ENCODE measurements at regions not wholly inside any gene's neighbourhood (a gene's known extent, or its start where the extent isn't known, plus 50 kb on each side); places are given as distances from the start of the nearest gene placed in this dataset.

DNA sequence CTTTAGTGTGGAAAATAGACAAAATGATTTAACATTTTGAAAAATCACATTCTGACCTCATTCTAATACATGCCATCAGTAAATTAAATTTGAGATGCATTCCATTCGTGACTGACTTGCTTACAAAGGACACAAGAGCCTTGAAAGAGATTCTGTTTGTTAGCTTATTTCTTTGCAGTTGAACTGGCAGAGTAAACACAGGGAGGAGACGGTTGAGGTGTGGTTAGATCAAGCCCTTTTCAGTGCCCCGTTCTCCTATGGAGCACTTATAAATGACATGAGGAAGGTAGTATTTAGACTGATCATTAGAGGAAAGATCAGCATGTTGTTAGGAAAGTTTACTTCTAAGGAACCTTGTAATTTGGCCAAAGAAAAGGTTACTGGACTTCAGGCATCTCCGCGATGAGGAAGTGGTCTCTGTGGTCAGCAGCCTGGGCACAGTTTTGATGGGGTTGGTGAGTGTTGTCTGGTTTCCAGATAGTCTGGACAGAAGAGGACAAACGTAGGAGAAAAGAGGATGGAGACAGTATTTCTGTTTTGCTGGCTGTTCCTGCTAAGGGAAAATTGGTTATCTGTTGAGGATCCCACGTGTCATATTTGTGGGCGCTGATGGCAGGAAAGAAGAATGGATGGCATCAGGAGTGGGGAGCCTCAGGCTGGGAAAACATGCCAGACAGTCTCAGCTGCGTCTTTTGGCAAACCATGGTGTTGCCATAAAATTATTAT, 328.9 kb upstream of the TBL1XR1 start:
- no peak for DNase-seq (ENCODE audit: low read depth in 2 of 2, low spot score in 1 of 2)

DNA sequence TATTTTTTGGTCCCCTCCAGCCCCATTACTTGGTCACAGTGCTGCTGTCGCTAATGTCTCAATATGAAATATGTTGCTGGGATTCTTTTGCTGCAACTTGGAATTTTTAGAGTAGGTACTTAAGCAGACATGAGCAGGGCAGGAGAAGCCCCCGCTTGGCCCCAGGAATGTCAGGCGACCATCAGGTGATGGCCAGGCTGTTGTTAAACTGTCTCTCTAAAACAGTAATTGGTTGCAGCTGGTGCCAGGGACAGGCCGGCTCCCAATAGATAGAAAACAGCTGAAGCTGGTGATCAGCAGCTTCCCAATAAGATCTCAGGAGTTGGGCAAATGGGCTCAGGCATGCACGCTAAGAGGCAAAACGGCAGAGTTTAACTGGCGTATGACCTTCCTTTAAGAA, 329.9 kb upstream of the TBL1XR1 start:
- DNase-seq (ENCODE audit: low read depth in 2 of 2, low spot score in 1 of 2): no peak

DNA sequence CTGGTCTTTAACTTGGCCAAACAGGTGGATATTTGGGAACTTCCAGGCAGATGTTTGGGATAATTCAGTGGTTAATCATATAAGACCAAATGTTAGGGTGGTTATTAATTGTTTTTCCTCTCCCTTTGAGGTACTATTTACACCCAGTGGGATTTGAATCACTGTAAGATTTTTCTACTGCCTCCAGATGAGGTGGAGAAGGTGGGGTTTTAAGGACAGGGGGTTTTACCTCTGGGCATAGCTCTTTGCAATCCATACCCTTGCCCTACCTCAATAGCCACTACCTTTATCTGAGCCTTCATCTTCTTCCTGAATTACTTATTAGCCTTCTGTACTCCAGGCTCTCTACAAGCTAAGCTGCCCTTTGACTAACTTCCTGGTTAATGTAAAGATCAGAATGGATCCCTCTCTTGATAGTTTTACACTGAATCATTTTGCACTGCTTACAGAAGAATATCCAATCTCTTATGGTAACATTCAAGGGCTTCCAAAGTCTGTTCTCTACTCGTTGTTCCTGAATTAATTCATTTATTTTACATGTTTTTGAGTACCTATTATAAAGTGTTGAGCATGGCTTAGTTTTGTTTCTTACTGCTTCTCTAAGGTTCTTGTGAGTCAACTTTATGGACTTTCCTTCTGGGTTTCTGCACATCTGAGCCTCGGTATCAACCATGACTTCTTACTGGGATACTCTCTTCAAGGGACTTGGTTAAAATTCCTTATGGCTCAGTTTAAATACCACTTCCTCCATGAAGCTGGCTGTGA, 331.2 kb upstream of the TBL1XR1 start:
- DNase-seq (ENCODE audit: low read depth in 2 of 2, low spot score in 1 of 2): no peak

DNA sequence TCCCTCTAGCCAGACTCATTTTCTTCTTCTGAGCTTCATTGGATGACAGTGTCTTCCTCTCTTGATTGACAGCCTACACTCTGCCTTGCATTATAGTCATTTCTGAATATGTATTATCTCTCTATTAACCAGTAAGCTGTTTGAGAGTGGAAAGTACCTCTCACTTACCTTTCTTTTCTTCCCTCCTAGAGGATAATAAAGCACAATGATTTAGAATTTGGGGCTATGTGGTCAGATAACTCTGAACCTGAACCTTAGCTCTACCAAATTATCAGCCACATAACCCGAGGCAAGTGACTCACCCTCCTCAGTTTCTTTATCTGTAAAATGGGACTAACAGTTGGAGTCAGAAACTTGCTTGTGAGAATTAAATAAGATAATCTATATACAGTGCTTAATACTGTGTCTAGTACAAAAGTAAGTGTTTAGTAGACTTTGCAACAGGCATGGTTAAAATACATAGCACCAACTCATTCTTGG, 331.8 kb upstream of the TBL1XR1 start:
- DNase-seq (ENCODE audit: low read depth in 2 of 2, low spot score in 1 of 2): no peak

DNA sequence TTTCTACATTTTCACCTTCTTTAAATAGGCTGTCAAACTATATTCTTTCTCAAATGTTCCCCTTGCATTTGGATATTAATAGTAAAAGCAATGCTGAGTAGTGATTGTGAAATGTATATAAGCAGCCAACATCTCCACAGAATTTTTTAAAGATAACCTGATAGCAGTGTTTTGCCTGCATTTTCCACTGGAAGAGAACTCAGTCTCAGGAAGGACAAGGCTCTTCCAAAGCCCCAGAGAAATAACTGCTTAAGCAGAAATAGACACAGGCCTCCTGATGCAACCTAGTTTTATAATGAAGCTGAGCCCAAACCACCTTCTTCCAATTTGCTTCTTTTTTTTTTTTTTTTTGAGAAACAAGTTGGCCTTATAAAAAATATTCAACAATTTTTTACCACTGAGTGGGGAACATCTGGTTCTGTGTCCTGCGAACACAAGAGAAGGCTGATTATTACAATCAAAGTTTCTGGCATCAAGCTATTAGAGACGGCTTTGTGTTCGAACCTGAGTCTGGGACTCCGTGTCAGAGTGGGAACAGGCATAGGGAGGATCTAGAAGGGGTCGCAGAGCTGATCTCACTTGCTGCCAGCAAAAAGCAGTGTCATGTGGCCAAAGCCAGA, 332.5 kb upstream of the TBL1XR1 start:
- no peak for DNase-seq (ENCODE audit: low read depth in 2 of 2, low spot score in 1 of 2)

DNA sequence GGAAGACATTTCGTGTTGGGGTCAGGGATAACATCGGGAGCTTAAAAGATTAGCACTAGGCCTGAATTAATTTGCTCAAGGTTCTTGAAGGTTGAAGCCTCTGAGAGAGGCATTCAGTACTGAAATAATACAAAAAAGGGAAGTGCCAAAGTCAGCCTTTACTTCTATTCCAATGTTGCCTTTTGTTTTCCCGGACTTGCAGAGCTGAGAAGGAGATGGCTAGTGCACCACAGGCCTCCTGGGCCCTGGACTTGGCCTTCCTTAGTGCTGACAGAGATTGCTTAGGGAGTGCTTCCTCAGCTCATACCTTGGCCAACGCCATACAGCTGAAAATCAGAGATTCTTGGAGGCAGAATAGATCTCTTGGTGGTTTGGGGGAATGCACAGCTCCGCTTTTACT, 333.6 kb upstream of the TBL1XR1 start:
- DNase-seq (ENCODE audit: low read depth in 2 of 2, low spot score in 1 of 2): no peak

DNA sequence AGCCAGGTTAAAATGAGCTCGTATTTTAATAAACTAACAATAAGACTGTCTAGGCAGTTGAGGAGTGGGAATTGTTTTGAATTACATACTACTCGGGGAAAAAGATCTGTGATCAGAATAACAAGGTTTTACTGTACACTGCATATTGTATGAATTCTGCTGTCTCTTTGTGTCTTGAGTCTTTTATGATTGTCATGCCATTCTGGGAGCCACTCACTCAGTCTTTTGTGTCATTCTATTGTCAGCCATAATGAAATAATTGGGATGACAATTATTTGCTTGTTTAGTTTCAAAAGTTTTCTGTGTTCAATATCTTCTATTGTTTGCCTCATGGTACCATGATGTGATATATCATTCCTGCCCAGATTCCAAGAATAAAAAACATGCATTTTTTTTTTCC, 339.6 kb upstream of the TBL1XR1 start:
- no peak for DNase-seq (ENCODE audit: low read depth in 2 of 2, low spot score in 1 of 2)

DNA sequence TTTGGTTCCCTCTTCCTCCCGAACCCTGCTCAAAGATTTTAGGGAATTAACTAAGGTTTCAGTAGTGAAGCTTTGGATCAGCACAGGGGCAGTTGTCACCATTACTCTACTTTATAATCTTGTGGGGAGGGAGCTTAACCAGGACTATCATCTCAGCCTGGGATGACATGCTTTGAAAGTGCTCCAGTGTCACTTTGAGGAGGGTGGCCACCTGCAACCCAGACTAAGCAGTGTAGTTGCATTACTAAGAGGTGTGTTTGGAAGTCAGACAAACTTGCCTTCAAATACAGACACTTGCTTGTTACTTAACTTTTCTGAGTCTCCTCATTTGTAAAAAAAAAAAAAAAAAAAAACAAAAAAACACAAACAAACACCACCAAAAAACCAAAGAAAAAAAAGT, 340.3 kb upstream of the TBL1XR1 start:
- no peak for DNase-seq (ENCODE audit: low read depth in 2 of 2, low spot score in 1 of 2)

DNA sequence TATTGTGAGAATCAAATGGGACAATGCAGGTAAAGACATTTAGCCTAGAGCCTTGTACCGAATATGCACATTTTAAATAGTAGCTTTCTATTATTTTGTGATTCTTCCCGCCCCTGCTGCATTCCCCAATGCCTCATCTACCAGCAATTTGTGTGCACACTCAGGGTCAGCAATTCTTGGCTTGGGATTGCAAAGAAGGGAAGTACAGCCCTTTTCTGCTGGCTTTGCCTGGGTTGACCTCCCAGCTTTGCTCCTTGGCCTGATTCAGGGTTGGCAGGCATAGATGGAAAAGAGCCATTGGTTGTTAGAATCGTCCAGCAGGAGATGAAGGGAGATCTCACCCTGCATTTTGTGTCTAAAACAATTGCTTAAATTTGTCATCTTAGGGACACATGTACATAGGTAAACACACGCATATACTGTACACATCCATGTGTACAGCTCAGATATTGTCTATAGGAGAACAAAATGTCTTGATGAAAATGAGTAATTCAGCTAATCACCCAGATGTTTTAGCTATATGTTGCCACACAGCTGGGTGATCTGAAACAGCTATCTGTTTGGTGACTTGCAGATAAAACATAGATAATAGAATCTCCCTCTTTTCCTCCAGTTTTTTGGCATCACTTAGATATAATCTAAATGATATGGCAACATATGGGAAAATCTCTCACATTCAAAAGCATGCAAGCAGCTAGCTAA, 340.9 kb upstream of the TBL1XR1 start:
- DNase-seq (ENCODE audit: low read depth in 2 of 2, low spot score in 1 of 2): no peak

DNA sequence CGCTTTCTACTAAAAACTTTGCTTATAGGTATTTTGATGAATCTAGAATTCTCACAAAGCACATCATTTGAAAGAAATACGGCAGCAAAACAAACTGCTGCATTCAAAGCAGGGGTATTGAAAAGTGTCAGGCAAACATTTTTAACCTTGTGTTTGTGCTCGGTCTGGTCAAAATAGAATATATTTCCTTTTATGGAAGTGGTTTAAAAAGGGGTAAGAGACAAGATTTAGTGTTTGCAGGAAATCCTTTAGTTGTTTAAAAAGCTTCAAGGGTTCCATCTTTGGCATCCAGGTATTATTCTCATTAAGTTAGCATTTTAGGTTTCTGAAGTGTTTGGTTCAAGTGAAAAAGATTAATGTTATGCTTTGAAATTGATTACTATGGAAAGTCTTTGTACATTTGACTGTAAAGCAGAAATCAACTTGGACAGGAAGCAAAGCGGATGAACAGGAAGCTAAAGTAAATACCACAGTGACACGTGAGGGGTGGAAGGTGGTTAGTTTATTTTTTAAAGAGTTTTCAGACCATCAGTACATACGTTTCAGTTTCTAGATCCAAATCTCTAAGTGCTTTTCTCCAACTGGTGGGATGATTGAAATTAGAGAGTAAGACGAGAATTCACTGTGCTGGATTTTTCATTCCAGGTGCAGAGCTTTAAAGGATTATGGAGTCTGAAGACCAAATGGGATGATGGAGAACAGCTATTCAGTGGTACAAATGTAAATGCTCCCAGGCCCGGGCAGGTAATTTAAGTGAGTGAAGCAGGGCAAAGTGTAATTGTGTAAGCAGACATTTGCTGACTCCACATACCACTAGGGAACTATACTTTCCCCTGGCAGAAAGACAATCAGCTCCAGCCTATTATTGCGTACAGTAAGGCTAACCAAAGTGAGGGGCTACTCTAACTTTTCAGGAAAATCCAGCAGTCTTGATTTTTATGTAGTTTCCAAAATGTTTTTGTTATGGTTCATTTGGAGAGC, 341.8 kb upstream of the TBL1XR1 start:
- DNase-seq (ENCODE audit: low read depth in 2 of 2, low spot score in 1 of 2): no peak

DNA sequence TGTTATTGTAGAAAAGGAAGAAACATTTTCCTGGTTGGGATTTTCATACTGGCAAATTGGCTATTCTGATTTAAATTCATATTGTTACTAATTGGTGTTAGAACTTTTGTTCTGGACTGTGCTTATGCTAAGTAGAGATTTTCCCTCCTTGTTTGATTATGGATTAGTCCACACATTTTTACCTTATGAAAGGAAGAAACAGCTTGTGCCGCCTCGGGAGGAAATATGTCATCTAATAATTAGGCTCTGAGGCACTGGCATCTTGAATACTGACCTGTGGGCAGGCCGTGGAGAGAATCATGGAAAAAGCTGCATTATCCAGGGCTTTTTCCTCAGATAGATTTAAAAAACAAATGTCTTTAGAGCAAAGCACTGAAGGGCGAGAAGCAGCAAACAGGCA, 344.3 kb upstream of the TBL1XR1 start:
- DNase-seq (ENCODE audit: low read depth in 2 of 2, low spot score in 1 of 2): no peak

DNA sequence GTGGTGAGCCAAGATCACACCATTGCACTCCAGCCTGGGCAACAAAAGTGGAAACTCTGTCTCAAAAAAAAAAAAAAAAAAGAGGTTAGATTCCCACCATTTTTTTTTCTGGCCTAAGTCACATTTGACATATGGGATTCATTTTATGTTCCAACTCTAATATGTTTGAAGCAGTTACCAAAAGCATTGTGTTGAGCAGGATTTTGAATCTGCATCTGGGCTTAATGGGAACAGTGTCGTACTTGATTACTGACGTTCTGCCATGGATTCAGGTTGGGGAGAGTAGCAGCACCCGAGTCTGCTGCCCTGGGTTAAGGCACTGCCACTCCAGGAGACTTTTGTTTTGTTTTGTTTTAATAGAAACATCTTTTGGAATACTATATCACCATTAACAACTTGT, 348.7 kb upstream of the TBL1XR1 start:
- DNase-seq (ENCODE audit: low read depth in 2 of 2, low spot score in 1 of 2): no peak

DNA sequence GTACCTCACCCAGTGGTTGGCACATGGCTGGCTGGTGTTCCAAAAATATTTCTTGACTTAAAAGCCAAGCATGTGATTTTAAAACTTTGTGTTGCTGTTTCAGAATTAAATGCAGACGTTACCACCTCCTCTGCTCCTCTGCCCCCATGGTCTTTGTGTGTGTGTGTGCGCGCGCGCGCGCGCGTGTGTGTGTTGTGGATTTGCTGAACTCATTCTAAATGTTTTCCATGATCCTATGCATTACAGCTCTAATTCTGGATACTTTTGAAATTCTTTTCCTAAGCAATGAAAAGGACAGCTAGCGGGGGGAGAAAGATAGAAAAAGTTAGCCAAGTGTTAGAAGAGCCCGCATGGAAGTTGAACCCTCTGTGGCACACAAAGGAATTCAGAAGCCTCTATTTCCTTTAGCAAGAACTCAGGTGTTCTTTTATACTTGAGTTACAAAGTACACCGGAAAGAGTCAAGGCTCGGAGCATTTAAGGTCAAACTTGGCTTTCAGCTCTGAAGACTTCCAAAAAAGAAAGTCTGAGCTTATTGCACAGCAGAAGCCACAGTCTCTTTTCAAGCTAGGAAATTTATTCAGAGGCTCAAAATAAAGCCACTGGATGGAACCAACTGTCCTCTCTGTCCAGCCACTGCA, 350.5 kb upstream of the TBL1XR1 start:
- DNase-seq (ENCODE audit: low read depth in 2 of 2, low spot score in 1 of 2): no peak

DNA sequence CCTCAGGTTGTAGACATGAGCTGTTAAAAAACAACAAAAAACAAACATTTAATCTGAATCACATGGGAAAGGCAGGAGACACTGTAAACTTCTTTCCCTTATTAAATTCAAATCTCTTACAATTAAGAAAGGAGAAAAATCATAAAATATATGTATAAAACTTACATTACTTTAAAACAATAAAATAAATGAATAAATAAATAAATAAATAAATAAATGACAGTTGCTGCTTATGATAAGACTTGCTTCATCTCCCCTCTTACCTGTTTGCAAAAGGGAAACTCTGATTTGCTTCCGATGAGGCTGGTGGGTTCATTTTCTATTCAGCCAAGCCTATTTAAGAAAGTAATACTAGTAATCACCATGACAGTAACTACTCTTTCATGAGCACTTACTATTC, 353.4 kb upstream of the TBL1XR1 start:
- no peak for DNase-seq (ENCODE audit: low read depth in 2 of 2, low spot score in 1 of 2)

DNA sequence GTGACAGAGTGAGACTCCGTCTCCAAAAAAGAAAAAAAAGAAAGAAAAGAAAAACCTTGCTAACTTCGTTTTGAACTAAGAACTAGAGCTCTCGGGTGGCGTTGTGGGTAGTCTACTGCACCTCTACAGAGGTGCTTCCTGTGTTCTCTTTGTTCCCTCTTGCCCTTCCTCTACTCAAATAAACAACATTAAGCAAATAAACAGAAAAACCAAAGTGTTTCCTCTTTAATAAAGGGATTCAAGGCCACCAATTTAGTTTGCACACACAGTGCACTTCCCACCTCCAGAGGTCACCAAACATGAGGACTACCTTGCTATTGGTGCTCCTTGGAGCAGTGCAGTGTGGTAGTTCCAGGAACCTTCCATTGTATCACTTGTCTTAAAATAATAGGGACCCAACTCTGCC, 354.2 kb upstream of the TBL1XR1 start:
- DNase-seq (ENCODE audit: low read depth in 2 of 2, low spot score in 1 of 2): no peak

DNA sequence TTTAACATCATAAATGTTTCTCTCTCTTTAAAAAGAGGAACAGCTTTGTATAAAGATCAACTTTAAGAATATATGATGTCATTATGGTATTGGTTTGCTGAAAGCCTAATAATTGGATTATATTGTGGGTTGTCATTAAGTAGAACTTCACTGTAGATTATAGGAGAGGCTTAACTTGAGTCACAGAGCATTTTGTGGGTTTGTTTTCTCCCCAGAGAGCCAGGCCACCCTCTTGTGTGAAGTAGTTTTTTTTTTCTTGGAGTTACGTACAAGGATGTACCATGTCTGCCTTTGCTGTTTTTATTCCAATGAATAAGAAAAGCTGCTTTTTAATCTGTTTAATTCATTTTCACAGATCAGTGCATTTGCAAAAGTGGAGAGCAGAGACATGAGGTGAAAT, 354.8 kb upstream of the TBL1XR1 start:
- DNase-seq (ENCODE audit: low read depth in 2 of 2, low spot score in 1 of 2): no peak

DNA sequence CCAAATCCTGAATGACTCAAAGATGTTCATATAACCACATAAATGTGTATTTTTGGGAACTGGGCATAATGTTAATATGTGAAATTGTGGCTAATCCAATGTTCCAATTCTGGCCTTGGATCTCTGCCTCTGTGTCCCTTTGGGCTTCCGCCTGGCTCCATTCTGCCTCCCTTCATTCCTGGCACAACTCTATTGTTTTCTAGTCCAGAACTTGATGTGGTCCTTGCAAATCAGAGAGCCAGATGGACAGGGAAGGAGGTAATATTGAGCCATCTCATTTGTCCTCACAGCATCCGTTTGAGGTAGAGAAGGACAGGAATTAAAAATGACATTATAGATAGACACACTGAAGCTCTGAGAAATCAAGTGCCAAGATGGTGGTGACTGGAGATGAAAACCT, 355.7 kb upstream of the TBL1XR1 start:
- no peak for DNase-seq (ENCODE audit: low read depth in 2 of 2, low spot score in 1 of 2)

DNA sequence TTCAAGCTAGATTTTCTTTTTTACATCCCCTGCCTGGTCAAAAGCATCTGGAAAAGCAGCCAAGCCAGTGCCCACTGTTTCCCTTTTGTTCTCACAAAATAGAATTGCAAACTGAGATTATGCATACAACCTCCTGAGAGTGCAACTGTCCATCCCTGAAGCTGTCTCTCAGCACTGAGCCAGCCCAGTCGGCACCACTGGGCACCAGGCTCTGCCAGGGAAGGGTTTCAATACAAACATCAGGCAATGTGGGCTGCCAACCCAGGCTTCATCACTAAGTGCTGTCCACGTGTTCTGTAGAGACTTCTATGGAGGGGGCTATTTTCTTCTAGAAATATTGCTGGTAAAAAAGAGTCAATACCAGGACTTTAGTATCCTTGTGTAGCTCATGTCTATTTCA, 356.3 kb upstream of the TBL1XR1 start:
- DNase-seq (ENCODE audit: low read depth in 2 of 2, low spot score in 1 of 2): no peak

DNA sequence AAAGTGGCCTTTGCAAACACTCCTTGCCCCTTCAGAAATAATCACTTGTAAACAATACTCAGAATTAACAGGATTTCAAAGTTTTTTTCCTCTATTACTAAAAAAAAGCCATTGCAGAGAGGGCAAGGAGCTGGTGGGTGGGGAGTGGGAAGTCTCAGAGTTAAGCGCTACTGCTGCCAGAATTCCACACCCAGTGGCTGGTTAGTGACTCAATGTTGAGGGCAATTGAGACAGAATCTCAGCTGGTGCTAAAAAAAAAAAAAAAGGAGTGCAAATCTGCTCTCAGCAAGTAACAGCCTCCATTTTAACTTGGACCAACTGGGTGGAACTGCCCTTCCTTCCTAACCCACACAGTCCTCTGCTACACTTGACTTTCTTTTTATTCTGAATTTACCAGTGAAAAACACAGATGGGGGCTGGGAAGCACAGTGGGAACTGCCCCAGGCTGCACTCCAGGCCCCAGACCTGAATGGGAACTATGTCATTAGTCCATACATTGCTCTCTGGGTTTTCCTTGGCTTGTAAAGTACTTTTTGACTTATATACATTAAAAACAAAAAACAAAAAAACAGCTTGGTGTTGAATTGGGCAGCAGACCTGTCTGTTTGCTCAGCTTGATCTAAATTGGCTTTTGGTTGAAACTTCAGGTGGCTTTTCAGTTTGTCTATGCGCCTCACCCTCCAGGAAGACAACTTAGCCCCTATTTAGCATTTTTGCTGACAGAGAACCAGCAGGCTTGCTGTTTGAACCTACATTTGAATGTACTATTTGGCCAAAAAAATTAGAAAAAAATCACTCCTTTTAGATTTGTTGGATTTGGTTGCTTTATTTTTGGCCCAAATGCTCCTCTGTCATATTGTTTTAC, 357.8 kb upstream of the TBL1XR1 start:
- DNase-seq (ENCODE audit: low read depth in 2 of 2, low spot score in 1 of 2): no peak
